ENCODE measurements at regions not wholly inside any gene's neighbourhood (a gene's known extent, or its start where the extent isn't known, plus 50 kb on each side); places are given as distances from the start of the nearest gene placed in this dataset.

GRCh38 chr5:98483301-98483685 lies 290.2 kb upstream of the RGMB start:
- peak; percentile 71 for ATAC-seq
- no peak for TF ChIP-seq ZFP30 (CRISPR knock-in tag; IDR thresholded peaks at IDR 0.05)
- no peak for TF ChIP-seq GLIS3 (CRISPR knock-in tag; IDR thresholded peaks at IDR 0.05)
- no peak for TF ChIP-seq ARNTL (CRISPR knock-in tag; IDR thresholded peaks at IDR 0.05; ENCODE audit: borderline replicate concordance, low read depth)
- TF ChIP-seq ZC3H10 (CRISPR knock-in tag; IDR thresholded peaks at IDR 0.05), result no peak
- TF ChIP-seq RARB (CRISPR knock-in tag; IDR thresholded peaks at IDR 0.05), result no peak
- TF ChIP-seq CREB5 (CRISPR knock-in tag; IDR thresholded peaks at IDR 0.05; ENCODE audit: low read depth), result no peak
- no peak for TF ChIP-seq TOX (CRISPR knock-in tag; IDR thresholded peaks at IDR 0.05; ENCODE audit: borderline replicate concordance)
- no peak for TF ChIP-seq BACH2 (CRISPR knock-in tag; IDR thresholded peaks at IDR 0.05; ENCODE audit: borderline replicate concordance)
- no peak for TF ChIP-seq ZNF565 (CRISPR knock-in tag; conservative IDR thresholded peaks at IDR 0.05; ENCODE audit: low read depth)
- no peak for TF ChIP-seq CSDC2 (CRISPR knock-in tag; IDR thresholded peaks at IDR 0.05)
- TF ChIP-seq POU6F1 (CRISPR knock-in tag; IDR thresholded peaks at IDR 0.05; ENCODE audit: borderline replicate concordance, low read depth), result no peak
- TF ChIP-seq PATZ1 (CRISPR knock-in tag; IDR thresholded peaks at IDR 0.05; ENCODE audit: borderline replicate concordance), result no peak
- no peak for TF ChIP-seq ZNF8 (CRISPR knock-in tag; IDR thresholded peaks at IDR 0.05)
- no peak for TF ChIP-seq TCF4 (CRISPR knock-in tag; IDR thresholded peaks at IDR 0.05; ENCODE audit: borderline replicate concordance)
- TF ChIP-seq SNAI2 (CRISPR knock-in tag; IDR thresholded peaks at IDR 0.05), result no peak
- TF ChIP-seq ISL1 (CRISPR knock-in tag; IDR thresholded peaks at IDR 0.05), result no peak

- TF ChIP-seq ZFP30 (CRISPR knock-in tag; IDR thresholded peaks at IDR 0.05) (no peak), ZNF70 (CRISPR knock-in tag; IDR thresholded peaks at IDR 0.05) (no peak), BACH2 (CRISPR knock-in tag; IDR thresholded peaks at IDR 0.05; ENCODE audit: borderline replicate concordance) (no peak), PATZ1 (CRISPR knock-in tag; IDR thresholded peaks at IDR 0.05; ENCODE audit: borderline replicate concordance) (no peak), ZFP3 (CRISPR knock-in tag; IDR thresholded peaks at IDR 0.05) (no peak), ZC3H10 (CRISPR knock-in tag; IDR thresholded peaks at IDR 0.05) (no peak), ARNTL (CRISPR knock-in tag; IDR thresholded peaks at IDR 0.05; ENCODE audit: borderline replicate concordance, low read depth) (no peak)
- ATAC-seq, result no peak
Measured at GRCh38 chr5:98489021-98489420, 284.4 kb upstream of the RGMB start.

GRCh38 chr5:98490348-98490747 lies 283.1 kb upstream of the RGMB start:
- TF ChIP-seq ZC3H10 (CRISPR knock-in tag; IDR thresholded peaks at IDR 0.05) (no peak), ARNTL (CRISPR knock-in tag; IDR thresholded peaks at IDR 0.05; ENCODE audit: borderline replicate concordance, low read depth) (no peak)
- no peak for ATAC-seq

- no peak for ATAC-seq
- TF ChIP-seq ESRRG (CRISPR knock-in tag; IDR thresholded peaks at IDR 0.05), result no peak
- no peak for TF ChIP-seq ZNF8 (CRISPR knock-in tag; IDR thresholded peaks at IDR 0.05)
- TF ChIP-seq ZFP30 (CRISPR knock-in tag; IDR thresholded peaks at IDR 0.05), result no peak
- TF ChIP-seq ZC3H10 (CRISPR knock-in tag; IDR thresholded peaks at IDR 0.05), result no peak
- TF ChIP-seq BACH2 (CRISPR knock-in tag; IDR thresholded peaks at IDR 0.05; ENCODE audit: borderline replicate concordance), result no peak
- no peak for TF ChIP-seq GLIS3 (CRISPR knock-in tag; IDR thresholded peaks at IDR 0.05)
- no peak for TF ChIP-seq ARNTL (CRISPR knock-in tag; IDR thresholded peaks at IDR 0.05; ENCODE audit: borderline replicate concordance, low read depth)
- TF ChIP-seq CREB5 (CRISPR knock-in tag; IDR thresholded peaks at IDR 0.05; ENCODE audit: low read depth), result no peak
- TF ChIP-seq CSDC2 (CRISPR knock-in tag; IDR thresholded peaks at IDR 0.05), result no peak
Measured at GRCh38 chr5:98492258-98492657, 281.2 kb upstream of the RGMB start.
